ENCODE measurements at regions not wholly inside any gene's neighbourhood (a gene's known extent, or its start where the extent isn't known, plus 50 kb on each side); places are given as distances from the start of the nearest gene placed in this dataset.

GRCh38 chr3:148379763-148380382 is 317.8 kb upstream of the AGTR1 start:
- no peak for DNase-seq (ENCODE audit: low spot score)

GRCh38 chr3:148381051-148381450 is 316.7 kb upstream of the AGTR1 start:
- DNase-seq (ENCODE audit: low spot score): no peak

DNA sequence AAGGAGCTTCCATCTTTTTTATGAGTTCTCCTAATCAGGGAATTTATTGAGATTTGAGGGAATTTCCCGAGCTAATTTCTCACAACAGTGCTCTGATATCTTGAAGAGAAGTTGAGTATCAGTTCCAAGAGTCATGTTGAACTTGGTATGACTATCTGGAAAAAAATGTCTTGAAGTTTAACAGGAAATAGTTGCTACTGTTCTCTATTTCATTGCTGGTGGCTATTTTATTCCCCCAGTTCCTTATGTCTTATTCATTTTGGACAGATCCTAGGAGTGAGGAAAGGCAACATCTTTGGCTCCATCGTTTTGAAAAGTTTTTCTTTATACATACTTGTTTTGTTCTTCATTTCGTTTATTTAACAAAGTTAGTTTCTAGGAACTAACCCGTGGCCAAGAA is 307.8 kb upstream of the AGTR1 start:
- no peak for DNase-seq (ENCODE audit: low spot score)

DNA sequence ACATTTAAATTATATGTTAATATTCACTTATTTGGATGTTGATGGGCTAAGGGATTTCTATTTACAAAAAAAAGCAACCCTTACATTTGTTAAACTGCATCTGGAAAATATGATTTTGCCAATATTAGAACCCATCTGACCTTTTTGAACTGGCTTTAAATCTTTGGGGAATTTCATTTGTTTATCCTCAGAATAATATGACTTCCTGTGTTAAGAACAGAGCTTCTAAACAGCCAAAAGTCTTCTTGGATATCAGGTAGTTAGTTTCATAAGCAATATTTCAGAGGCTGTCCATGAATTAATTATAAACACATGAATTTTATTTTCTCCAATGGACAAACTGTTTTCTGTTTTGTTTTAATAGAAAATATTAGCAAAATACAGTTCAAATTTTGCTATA is 301.9 kb upstream of the AGTR1 start:
- no peak for DNase-seq (ENCODE audit: low spot score)

DNA sequence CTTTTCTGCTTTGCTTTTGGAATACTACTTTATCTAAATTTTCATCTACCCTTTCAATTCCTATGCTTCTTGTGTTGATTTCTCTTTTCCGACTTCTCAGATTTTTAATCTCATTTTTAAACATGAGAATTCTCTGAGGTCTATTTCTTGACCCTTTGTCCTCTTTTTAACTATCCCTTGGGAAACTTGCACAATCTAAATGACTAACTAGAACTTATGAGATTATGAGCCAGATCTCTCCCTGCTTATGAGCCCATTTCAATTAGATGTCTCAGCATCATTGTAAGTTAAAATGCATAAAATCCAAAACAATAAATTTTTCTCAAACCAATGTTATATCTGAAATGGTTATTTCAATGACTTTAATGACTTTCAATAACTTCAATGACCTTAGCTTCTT is 296.9 kb upstream of the AGTR1 start:
- no peak for DNase-seq (ENCODE audit: low spot score)

DNA sequence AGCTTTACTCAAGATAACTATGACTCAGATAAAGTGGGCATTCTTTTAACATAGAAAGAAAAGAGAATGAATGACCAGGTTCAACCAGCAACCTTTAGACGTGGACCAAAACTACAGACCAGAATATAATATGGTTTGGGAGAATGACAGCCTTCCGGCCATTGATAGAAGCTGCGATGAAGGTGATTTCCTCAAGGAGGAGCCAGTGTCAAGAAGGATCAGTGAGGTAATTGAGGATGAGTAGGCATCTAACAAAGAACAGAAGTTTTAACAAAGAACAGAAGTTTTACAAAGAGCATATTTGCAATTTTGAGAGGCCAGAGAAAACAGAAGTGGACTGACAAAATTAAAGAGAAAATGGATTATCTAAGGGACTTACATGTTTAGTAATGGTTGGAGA is 289.0 kb upstream of the AGTR1 start:
- no peak for DNase-seq (ENCODE audit: low spot score)

GRCh38 chr3:148420242-148420641 is 277.5 kb upstream of the AGTR1 start:
- no peak for DNase-seq (ENCODE audit: low spot score)

GRCh38 chr3:148428862-148429605 is 268.7 kb upstream of the AGTR1 start:
- no peak for DNase-seq (ENCODE audit: low spot score)

DNA sequence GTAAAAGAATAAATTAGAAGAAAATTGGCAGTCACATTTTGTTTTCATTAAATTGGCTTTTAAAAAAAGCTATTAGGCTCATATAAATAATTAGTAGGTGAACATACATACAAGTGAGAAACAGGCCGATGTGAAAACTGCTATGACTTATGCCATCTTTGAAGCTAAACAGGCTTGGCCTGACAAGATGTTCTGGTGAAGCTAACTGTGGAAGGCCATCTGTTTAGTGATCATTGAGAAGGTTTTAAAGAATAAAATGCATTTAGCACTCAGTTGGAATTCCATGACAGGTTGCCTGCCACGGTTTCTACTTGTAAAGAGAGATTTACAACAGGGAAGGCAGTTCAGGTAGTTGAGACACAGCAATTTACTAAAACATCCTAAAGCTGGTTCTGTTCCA is 264.0 kb upstream of the AGTR1 start:
- no peak for DNase-seq (ENCODE audit: low spot score)

DNA sequence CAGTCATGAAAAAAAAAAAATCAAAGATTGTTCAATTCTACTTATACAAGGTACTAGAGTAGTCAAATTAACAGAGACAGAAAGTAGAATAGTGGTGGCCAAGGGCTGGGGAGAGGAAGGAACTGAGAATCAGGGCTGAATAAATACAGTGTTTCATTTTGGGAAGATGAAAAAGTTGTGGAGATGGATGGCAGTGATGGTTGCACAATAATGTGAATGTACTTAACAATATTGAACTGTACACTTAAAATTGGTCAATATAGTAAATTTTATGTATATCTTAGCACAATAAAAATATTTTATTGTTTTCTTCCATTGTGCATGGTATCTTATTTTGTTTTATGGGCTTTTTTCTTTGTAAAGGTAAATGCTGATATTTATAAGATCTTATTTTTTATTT is 262.2 kb upstream of the AGTR1 start:
- no peak for DNase-seq (ENCODE audit: low spot score)

- DNase-seq (ENCODE audit: low spot score): no peak
Measured at GRCh38 chr3:148439254-148439822, 258.4 kb upstream of the AGTR1 start.

DNA sequence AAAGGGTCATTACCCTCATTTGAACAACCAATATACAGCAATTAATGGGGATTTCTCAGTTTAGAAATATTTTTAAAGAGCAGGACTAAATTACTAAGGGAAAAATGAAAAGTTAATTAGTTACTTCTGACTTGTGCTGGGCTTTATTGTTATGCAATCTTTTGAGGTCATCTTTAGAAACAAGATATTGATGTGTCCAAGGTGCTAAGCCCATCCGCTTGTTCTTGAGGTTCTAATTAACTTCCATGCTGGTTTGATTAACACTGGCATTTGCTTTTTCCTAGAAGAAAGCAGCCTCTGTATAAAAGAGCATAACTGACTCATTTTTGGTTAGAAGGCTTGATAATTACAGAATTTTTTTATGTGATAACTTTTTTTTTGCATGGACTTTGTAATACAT is 256.5 kb upstream of the AGTR1 start:
- DNase-seq (ENCODE audit: low spot score): no peak

DNA sequence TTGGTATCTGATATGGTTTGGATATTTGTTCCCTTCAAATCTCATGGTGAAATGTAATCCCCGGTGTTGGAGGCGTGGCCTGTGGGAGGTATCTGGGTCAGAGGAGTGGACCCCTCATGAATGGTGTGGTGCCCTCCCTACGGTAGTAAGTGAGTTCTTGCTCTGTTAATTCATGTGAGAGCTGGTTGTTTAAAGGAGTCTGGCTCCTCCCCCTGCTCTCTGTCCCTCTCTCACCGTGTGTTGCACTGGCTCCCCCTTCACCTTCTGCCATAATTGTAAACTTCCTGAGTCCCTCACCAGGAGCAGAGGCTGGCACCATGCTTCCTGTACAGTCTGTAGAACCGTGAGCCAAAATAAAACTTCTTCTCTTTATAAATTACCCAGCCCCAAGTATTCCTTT is 246.9 kb upstream of the AGTR1 start:
- DNase-seq (ENCODE audit: low spot score): peak; percentile 38

- no peak for DNase-seq (ENCODE audit: low spot score)
Measured at GRCh38 chr3:148451969-148452368, 245.7 kb upstream of the AGTR1 start.

DNA sequence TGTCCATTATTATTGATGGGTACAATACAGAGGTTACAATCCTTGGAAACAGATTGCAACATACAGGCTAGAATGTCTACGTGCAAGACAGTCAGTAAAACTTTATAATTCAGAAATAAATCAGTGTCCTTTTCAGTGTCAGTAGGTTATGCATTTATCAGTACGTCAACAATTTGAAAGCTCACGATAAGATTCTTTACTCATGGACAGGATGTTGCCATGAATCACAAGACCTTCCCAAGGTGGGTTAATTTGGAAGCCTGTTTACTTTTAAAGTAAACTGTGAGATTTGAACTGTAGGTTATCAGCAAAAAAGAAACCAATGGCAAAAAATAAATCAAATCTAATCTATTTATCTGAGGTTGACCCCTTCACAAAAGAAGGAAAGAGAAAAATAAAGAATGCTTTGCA is 243.9 kb upstream of the AGTR1 start:
- DNase-seq (ENCODE audit: low spot score): no peak

DNA sequence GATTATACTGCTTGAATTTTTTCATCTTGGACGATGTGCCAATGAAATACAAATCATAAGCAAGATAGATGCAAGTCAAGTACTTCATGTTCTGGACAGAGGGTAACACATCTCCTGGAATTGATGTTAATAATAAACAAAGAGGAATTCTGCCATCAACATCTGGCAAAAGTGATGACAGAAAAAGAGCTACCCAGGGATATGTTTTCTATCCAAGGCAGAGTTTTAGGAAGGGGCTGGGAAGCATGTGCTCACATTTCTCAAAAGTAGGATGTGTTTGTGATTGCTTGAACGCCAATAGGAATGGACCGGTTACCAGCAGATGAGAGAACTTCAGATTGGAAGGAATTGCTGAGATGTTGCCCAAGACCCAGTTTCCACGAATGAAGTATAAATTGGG is 242.6 kb upstream of the AGTR1 start:
- no peak for DNase-seq (ENCODE audit: low spot score)

DNA sequence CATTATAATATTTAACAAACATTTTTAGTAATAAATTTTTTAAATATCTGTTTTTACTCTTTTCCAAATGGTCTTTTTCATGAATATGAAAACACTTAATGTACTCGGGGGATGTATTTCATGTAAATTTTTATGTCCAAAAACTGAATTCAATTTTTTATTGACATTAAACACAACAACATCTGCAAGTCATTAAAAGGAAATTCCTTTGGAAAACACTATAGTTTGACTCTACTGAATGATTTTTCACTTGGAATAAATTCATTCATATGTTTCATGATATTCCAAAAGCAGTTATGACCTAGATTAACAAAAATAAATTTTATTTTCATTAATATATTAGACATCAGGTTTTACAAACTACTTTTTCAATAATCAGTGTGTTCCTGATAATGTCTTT is 239.8 kb upstream of the AGTR1 start:
- DNase-seq (ENCODE audit: low spot score): no peak

DNA sequence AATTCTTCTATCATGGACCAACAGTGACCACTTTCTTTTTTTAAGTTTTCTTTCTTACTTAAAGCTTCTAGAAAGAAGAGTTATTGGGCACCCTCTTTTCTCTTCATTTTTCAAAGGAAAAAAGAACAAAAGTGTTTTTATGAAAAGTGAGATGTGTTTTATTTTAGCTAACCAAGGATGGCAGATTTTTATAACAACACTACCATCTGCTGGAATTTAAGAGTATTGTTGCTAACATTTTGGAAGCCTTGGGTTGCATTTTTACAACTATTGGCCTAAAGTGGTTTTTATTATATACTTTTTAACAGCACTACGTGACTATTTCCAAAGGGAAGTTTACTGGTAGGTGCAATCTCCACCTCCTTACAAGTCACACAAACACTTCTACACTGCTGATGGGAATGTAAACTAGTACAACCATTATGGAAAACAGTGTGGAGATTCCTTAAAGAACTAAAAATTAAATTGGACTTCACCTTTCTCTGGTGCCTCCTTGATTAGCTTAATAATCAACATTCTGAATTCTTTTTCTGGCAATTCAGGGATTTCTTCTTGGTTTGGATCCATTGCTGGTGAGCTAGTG is 237.7 kb upstream of the AGTR1 start:
- no peak for DNase-seq (ENCODE audit: low spot score)

DNA sequence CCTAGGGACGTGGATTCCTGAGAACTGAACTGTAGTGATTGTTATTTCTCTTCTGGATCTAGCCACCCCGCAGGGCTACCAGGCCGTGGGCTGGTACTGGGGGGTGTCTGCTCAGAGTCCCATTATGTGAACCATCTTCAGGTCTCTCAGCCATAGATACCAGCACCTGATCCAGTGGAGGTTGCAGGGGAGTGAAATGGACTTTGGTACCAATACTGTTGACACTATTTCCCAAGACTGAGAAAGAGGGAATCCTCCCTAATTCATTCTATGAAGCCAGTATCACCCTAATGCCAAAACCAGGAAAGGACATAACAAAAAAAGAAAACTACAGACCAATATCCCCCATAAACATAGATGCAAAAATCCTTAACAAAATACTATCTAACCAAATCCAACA is 237.0 kb upstream of the AGTR1 start:
- DNase-seq (ENCODE audit: low spot score): no peak

DNA sequence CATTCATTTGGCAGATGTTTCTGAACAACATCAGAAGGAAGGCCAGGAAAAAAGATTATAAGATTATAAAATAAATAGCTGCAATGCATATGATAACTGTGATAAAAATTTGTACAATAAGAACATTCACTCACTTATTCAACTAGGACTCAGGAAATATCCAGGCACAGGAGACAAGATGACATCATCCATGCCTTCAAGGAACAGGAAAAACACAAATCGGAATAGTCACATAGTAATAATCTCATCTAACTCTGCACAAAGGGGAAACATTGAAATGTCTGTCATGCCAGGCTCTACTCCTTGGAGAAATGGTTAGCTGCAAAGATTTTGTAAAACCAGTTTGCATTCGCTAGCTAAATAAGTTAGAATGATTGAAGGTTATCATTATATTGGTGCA is 233.5 kb upstream of the AGTR1 start:
- DNase-seq (ENCODE audit: low spot score): no peak

- DNase-seq (ENCODE audit: low spot score): no peak
Measured at GRCh38 chr3:148466143-148466542, 231.6 kb upstream of the AGTR1 start.

- DNase-seq (ENCODE audit: low spot score): no peak
Measured at GRCh38 chr3:148466980-148467740, 230.5 kb upstream of the AGTR1 start.

All from ureter (tissue), 1 donor.